ENCODE measurements at regions not wholly inside any gene's neighbourhood (a gene's known extent, or its start where the extent isn't known, plus 50 kb on each side); places are given as distances from the start of the nearest gene placed in this dataset.
A peak's percentile ranks its signal among the peaks of the same experiment; 100 is the strongest.
"Not testable (repeated sequence)": the region's sequence is repeated elsewhere in the genome, so short reads cannot be mapped to it uniquely, and the experiment has no call there.

DNA sequence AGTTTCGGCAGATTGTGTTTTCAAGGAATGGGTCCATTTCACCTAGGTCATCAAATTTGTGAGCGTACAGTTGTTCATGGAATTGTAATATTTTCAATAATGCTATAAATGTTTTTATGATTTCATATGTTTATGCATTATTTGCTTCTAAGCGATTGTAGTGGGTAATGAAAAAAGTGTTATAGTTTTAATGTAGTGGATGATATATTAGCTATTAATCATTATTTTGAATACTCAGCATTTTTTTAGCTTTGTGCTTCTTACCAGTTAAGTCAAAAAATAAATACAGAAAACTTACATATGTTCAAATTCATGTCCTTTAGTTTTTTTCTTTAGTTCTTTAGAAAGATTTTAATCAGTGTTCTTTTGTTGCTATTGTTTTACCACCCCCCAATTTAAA is 677.0 kb downstream of the STK39 start:
- no peaks in the 10 kb centered on the region for H3K4me1 Mint-ChIP-seq
- DNase-seq (ENCODE audit: low read depth, low spot score): no peak
- H3K27ac Mint-ChIP-seq (ENCODE audit: unreplicated experiment): no peak overlapping the region
- H3K4me3 Mint-ChIP-seq: no peak overlapping the region
- TF ChIP-seq, protein P1, sequence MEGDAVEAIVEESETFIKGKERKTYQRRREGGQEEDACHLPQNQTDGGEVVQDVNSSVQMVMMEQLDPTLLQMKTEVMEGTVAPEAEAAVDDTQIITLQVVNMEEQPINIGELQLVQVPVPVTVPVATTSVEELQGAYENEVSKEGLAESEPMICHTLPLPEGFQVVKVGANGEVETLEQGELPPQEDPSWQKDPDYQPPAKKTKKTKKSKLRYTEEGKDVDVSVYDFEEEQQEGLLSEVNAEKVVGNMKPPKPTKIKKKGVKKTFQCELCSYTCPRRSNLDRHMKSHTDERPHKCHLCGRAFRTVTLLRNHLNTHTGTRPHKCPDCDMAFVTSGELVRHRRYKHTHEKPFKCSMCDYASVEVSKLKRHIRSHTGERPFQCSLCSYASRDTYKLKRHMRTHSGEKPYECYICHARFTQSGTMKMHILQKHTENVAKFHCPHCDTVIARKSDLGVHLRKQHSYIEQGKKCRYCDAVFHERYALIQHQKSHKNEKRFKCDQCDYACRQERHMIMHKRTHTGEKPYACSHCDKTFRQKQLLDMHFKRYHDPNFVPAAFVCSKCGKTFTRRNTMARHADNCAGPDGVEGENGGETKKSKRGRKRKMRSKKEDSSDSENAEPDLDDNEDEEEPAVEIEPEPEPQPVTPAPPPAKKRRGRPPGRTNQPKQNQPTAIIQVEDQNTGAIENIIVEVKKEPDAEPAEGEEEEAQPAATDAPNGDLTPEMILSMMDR (conservative IDR thresholded peaks at IDR 0.05): no peak
- H3K27me3 Mint-ChIP-seq (ENCODE audit: low read depth): no peaks in the 10 kb centered on the region
- peaks cover 7% of the 10 kb centered on the region for H3K36me3 Mint-ChIP-seq (ENCODE audit: low read depth)
- peaks cover 5% of the 10 kb centered on the region for H3K9me3 Mint-ChIP-seq

GRCh38 chr2:167563885-167564619 is 675.8 kb downstream of the XIRP2 start:
- H3K4me1 Mint-ChIP-seq; H3K27ac Mint-ChIP-seq (ENCODE audit: unreplicated experiment); H3K27me3 Mint-ChIP-seq (ENCODE audit: low read depth); H3K9me3 Mint-ChIP-seq; DNase-seq (ENCODE audit: low read depth, low spot score); H3K4me3 Mint-ChIP-seq: not testable (repeated sequence)
- H3K36me3 Mint-ChIP-seq (ENCODE audit: low read depth): peaks cover 15% of the 10 kb centered on the region

- DNase-seq (ENCODE audit: low read depth, low spot score); H3K27me3 Mint-ChIP-seq (ENCODE audit: low read depth); H3K27ac Mint-ChIP-seq (ENCODE audit: unreplicated experiment); H3K9me3 Mint-ChIP-seq; H3K4me3 Mint-ChIP-seq; H3K4me1 Mint-ChIP-seq: not testable (repeated sequence)
- peaks cover 21% of the 10 kb centered on the region for H3K36me3 Mint-ChIP-seq (ENCODE audit: low read depth)
Measured at GRCh38 chr2:167558272-167558991, 670.2 kb downstream of the XIRP2 start.

DNA sequence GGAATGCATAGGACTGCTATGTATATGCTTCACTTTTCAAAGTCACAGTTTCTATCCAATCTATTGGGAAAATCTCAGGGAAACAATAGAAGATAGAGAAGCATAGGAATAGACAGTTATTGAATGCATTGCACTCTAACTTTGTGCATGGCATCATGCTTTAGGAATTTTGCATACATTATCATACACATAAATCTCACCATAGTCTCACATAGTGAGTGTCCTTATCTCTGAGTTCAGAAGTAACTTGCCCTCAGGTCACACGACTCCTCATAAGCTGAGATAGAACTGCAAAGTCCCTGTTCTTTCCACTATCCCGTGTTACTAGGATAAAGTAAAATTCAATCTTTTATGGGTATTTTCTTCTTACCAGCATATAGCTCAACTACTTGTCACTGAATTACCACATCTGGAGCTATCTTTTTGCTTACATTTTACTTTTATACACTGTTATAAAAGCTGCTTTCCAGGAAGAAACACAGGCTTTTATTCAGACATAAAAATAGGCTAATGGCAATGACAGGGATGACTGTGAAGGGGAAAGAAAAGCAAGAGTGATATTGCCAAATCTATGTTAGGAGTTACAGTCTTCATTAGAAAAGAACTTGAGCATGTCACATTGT is 666.9 kb downstream of the XIRP2 start:
- Mint-ChIP-seq H3K4me3 (no peak overlapping the region), H3K36me3 (ENCODE audit: low read depth) (peaks cover 15% of the 10 kb centered on the region), H3K27ac (ENCODE audit: unreplicated experiment) (no peak overlapping the region), H3K27me3 (ENCODE audit: low read depth) (no peaks in the 10 kb centered on the region), H3K4me1 (peaks cover 6% of the 10 kb centered on the region), H3K9me3 (peaks cover 4% of the 10 kb centered on the region)
- TF ChIP-seq, protein P1 (conservative IDR thresholded peaks at IDR 0.05): no peak
- no peak for DNase-seq (ENCODE audit: low read depth, low spot score)

DNA sequence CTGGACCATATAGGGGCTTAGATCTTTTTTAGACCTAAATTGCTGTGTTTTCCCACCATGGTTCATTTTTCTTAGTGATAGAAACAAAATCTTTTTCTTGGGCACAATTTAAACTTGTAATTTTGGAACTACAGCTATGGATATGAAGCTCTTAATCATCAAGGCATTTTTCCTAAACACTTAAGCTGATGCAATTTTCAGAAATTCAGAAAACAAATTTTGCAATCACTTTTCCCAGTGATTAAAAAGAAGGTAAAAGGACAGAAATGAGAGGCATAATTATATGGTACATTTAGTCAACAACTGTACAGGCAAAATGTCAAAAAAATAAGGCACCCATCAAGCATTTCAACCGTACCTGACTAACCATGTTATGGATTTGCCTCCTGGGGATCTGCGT is 665.4 kb downstream of the XIRP2 start:
- H3K36me3 Mint-ChIP-seq (ENCODE audit: low read depth): peaks cover 13% of the 10 kb centered on the region
- peaks cover 6% of the 10 kb centered on the region for H3K4me1 Mint-ChIP-seq
- TF ChIP-seq, protein P1 (conservative IDR thresholded peaks at IDR 0.05): no peak
- peaks cover 4% of the 10 kb centered on the region for H3K9me3 Mint-ChIP-seq
- DNase-seq (ENCODE audit: low read depth, low spot score): no peak
- no peak overlapping the region for H3K4me3 Mint-ChIP-seq
- H3K27me3 Mint-ChIP-seq (ENCODE audit: low read depth): no peaks in the 10 kb centered on the region
- no peak overlapping the region for H3K27ac Mint-ChIP-seq (ENCODE audit: unreplicated experiment)

DNA sequence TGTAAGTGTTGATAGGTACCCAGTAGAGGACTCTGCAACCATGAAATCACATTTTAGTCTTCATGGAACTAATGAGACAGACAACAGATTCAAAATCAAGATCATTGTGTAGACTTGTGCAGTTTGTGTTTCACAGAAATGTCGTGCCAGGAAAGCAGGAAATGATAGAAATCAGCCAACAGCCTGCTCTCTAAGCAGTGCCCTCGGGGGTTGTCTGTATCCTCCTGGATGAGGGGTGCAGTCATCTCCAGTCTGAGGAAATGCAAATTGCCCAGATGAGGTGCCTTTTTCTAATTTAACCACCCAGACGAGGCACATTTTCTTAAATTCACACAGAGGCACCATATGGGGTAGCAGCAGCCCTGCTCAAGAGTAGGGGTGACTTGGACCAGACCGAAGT is 663.1 kb downstream of the XIRP2 start:
- Mint-ChIP-seq H3K27me3 (ENCODE audit: low read depth) (no peaks in the 10 kb centered on the region), H3K27ac (ENCODE audit: unreplicated experiment) (peak overlapping the region; percentile 40), H3K36me3 (ENCODE audit: low read depth) (peaks cover 4% of the 10 kb centered on the region), H3K4me1 (peaks cover 6% of the 10 kb centered on the region), H3K9me3 (peaks cover 2% of the 10 kb centered on the region), H3K4me3 (no peak overlapping the region)
- TF ChIP-seq, protein P1 (conservative IDR thresholded peaks at IDR 0.05): no peak
- DNase-seq (ENCODE audit: low read depth, low spot score): no peak

Data from neural crest cell (in vitro differentiated cells).